Naive B cell (primary cell): ENCODE measurements at regions not wholly inside any gene's neighbourhood (a gene's known extent, or its start where the extent isn't known, plus 50 kb on each side); places are given as distances from the start of the nearest gene placed in this dataset.

Experiments
- ATAC-seq, 2 donors: fragments of 150-1000 bp; cut with Tn5 transposase; 2 replicates each; pipeline ENCODE4 v1.10.0; 2021; ENCODE audit warnings: low read depth in 2 of 2, mild to moderate bottlenecking in 2 of 2, moderate library complexity in 2 of 2
- DNase-seq: peaks from one replicate; pipeline ENCODE4 v3.0.0; 2022
- H3K27ac Mint-ChIP-seq, 6 donors: one replicate each; pipeline ENCODE4 v1.8.0; 2020 to 2022; ENCODE audit warnings: mild to moderate bottlenecking in 6 of 6, mixed read lengths in 6 of 6, moderate library complexity in 5 of 6, inconsistent platforms in 2 of 6
- H3K27me3 Mint-ChIP-seq, 3 donors: one replicate each; pipeline ENCODE4 v1.8.0; 2021 to 2022; ENCODE audit warnings: mixed read lengths in 3 of 3, mild to moderate bottlenecking in 1 of 3
- H3K36me3 Mint-ChIP-seq, 2 donors: one replicate each; pipeline ENCODE4 v1.8.0; 2020 to 2022; ENCODE audit warnings: mixed read lengths in 2 of 2, inconsistent platforms in 1 of 2, mild to moderate bottlenecking in 1 of 2
- H3K4me1 Mint-ChIP-seq, 3 donors: one replicate each; pipeline ENCODE4 v1.8.0; 2020 to 2022; ENCODE audit warnings: mixed read lengths in 3 of 3, inconsistent platforms in 1 of 3, mild to moderate bottlenecking in 1 of 3, moderate library complexity in 1 of 3
- H3K4me3 Mint-ChIP-seq, 8 donors: one replicate each; pipeline ENCODE4 v1.8.0; 2020 to 2022; ENCODE audit warnings: mild to moderate bottlenecking in 8 of 8, mixed read lengths in 8 of 8, moderate library complexity in 8 of 8, inconsistent platforms in 2 of 8
- H3K9me3 Mint-ChIP-seq, 7 donors: one replicate each; pipeline ENCODE4 v1.8.0; 2020 to 2022; ENCODE audit warnings: mixed read lengths in 7 of 7, mild to moderate bottlenecking in 5 of 7, inconsistent platforms in 2 of 7, moderate library complexity in 1 of 7

GRCh38 chr6:147149092-147149491 lies 55.1 kb upstream of the STXBP5 start:
- H3K4me3 Mint-ChIP-seq: no peak overlapping the region
- no peaks in the 10 kb centered on the region for H3K4me1 Mint-ChIP-seq
- peaks cover 14 to 30% (median 16%) of the 10 kb centered on the region in 3 donors for H3K27me3 Mint-ChIP-seq
- ATAC-seq (no peak), DNase-seq (no peak)
- no peak overlapping the region for H3K27ac Mint-ChIP-seq
- no peaks in the 10 kb centered on the region for H3K36me3 Mint-ChIP-seq
- H3K9me3 Mint-ChIP-seq: peaks cover 0 to 3% (median 0%) of the 10 kb centered on the region in 7 donors

GRCh38 chr6:147149826-147150225 lies 54.4 kb upstream of the STXBP5 start:
- Mint-ChIP-seq H3K27me3 (peaks cover 16 to 35% (median 20%) of the 10 kb centered on the region in 3 donors), H3K4me1 (no peaks in the 10 kb centered on the region), H3K27ac (no peak overlapping the region), H3K9me3 (peaks cover 0 to 3% (median 0%) of the 10 kb centered on the region in 7 donors), H3K4me3 (no peak overlapping the region), H3K36me3 (no peaks in the 10 kb centered on the region)
- DNase-seq (no peak), ATAC-seq (no peak)

GRCh38 chr6:147150293-147150692 lies 53.9 kb upstream of the STXBP5 start:
- Mint-ChIP-seq H3K36me3 (no peaks in the 10 kb centered on the region), H3K27me3 (peaks cover 16 to 35% (median 20%) of the 10 kb centered on the region in 3 donors), H3K4me3 (no peak overlapping the region), H3K9me3 (peaks cover 0 to 3% (median 0%) of the 10 kb centered on the region in 7 donors), H3K4me1 (no peaks in the 10 kb centered on the region), H3K27ac (no peak overlapping the region)
- no peak for ATAC-seq
- DNase-seq: no peak
